Mesothelial cell of epicardium (in vitro differentiated cells): ENCODE measurements at regions not wholly inside any gene's neighbourhood (a gene's known extent, or its start where the extent isn't known, plus 50 kb on each side); places are given as distances from the start of the nearest gene placed in this dataset.

ENCODE experiments used
- DNase-seq, 2 experiments: peaks; one replicate each; pipeline ENCODE4 v3.0.0; 2021; ENCODE audit warnings: low spot score in 2 of 2; ENCODE audit not compliant: unreplicated experiment in 2 of 2
- H3K27ac Mint-ChIP-seq: 2 replicates; pipeline ENCODE4 v1.8.0; 2021; ENCODE audit warnings: mixed read lengths
- H3K27me3 Mint-ChIP-seq: 2 replicates; pipeline ENCODE4 v1.8.0; 2021; ENCODE audit warnings: low read depth, mixed read lengths
- H3K36me3 Mint-ChIP-seq: 2 replicates; pipeline ENCODE4 v1.8.0; 2021; ENCODE audit warnings: mixed read lengths
- H3K4me1 Mint-ChIP-seq: 2 replicates; pipeline ENCODE4 v1.8.0; 2021; ENCODE audit warnings: mixed read lengths
- H3K4me3 Mint-ChIP-seq: 2 replicates; pipeline ENCODE4 v1.8.0; 2021; ENCODE audit warnings: mild to moderate bottlenecking, moderate library complexity, mixed read lengths
- H3K9me3 Mint-ChIP-seq: 2 replicates; pipeline ENCODE4 v1.8.0; 2021; ENCODE audit warnings: mixed read lengths
- CTCF ChIP-seq: fragments of 200-600 bp; sonication (generic); IDR thresholded peaks from one replicate; pipeline ENCODE4 v1.5.0; 2021; ENCODE audit warnings: antibody characterized with exemption; ENCODE audit not compliant: unreplicated experiment

- no peak for DNase-seq
- no peaks in the 10 kb centered on the region for H3K27me3 Mint-ChIP-seq
- no peak overlapping the region for H3K27ac Mint-ChIP-seq
- TF ChIP-seq CTCF, result no peak
- H3K36me3 Mint-ChIP-seq, result peaks cover 3% of the 10 kb centered on the region
- H3K4me3 Mint-ChIP-seq, result no peak overlapping the region
- peaks cover 18% of the 10 kb centered on the region for H3K9me3 Mint-ChIP-seq
- no peaks in the 10 kb centered on the region for H3K4me1 Mint-ChIP-seq
Observed at GRCh38 chr18:25935356-25935755, 155.1 kb downstream of the SS18 start.

- no peak for TF ChIP-seq CTCF
- peaks cover 2% of the 10 kb centered on the region for H3K9me3 Mint-ChIP-seq
- no peak overlapping the region for H3K27ac Mint-ChIP-seq
- no peak overlapping the region for H3K4me3 Mint-ChIP-seq
- no peak for DNase-seq
- no peaks in the 10 kb centered on the region for H3K27me3 Mint-ChIP-seq
- no peaks in the 10 kb centered on the region for H3K4me1 Mint-ChIP-seq
- no peaks in the 10 kb centered on the region for H3K36me3 Mint-ChIP-seq
Observed at GRCh38 chr18:25931126-25931525, 159.3 kb downstream of the SS18 start.

GRCh38 chr18:25929787-25930186 is 160.6 kb downstream of the SS18 start:
- Mint-ChIP-seq H3K27ac (no peak overlapping the region), H3K4me3 (no peak overlapping the region), H3K27me3 (no peaks in the 10 kb centered on the region), H3K36me3 (no peaks in the 10 kb centered on the region), H3K4me1 (no peaks in the 10 kb centered on the region), H3K9me3 (no peaks in the 10 kb centered on the region)
- no peak for DNase-seq
- no peak for TF ChIP-seq CTCF

GRCh38 chr18:25927830-25928229 is 162.6 kb downstream of the SS18 start:
- TF ChIP-seq CTCF, result no peak
- Mint-ChIP-seq H3K4me1 (no peaks in the 10 kb centered on the region), H3K36me3 (no peaks in the 10 kb centered on the region), H3K9me3 (no peaks in the 10 kb centered on the region), H3K27me3 (no peaks in the 10 kb centered on the region), H3K4me3 (no peak overlapping the region), H3K27ac (no peak overlapping the region)
- no peak for DNase-seq

GRCh38 chr18:25923193-25923592 is 167.2 kb downstream of the SS18 start:
- no peaks in the 10 kb centered on the region for H3K4me1 Mint-ChIP-seq
- DNase-seq, result no peak
- no peak overlapping the region for H3K27ac Mint-ChIP-seq
- TF ChIP-seq CTCF, result no peak
- H3K9me3 Mint-ChIP-seq, result no peaks in the 10 kb centered on the region
- no peaks in the 10 kb centered on the region for H3K36me3 Mint-ChIP-seq
- H3K27me3 Mint-ChIP-seq, result no peaks in the 10 kb centered on the region
- H3K4me3 Mint-ChIP-seq, result no peak overlapping the region
